ENCODE measurements at regions not wholly inside any gene's neighbourhood (a gene's known extent, or its start where the extent isn't known, plus 50 kb on each side); places are given as distances from the start of the nearest gene placed in this dataset.

DNA sequence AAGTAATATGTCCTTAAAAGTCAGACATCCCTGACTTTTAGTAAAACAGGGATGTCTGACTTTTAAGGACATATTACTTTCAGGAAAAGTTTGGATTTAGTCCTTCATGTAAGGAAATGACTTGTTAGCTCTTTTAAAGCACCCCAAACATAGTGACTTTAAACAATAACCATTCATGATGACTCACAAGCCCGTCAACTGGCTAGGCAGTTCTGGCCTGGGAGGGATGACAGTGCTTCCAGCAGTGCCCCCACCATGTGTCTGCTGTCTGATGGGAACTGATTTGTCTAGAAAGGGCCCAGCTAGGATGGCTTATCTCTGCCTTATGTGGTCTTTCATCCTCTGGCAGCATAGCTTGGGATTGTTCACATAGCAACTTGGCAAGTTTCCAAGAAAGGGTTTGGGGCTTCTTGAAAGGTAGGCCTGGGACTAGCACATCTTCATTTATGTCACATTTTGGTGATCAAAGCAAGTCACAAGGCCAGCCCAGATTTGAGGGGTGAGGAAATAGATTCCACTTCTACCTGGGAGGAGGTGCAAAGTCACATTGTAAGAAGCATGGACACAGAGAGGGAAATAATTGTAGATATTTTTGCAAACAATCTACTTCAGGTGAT lies 143.5 kb downstream of the C1orf94 start:
- intact Hi-C loops (cut with micrococcal nuclease), result no loop called here
- no peak overlapping the region for H3K27ac Mint-ChIP-seq (ENCODE audit: low read depth, unreplicated experiment)
- H3K27me3 Mint-ChIP-seq (ENCODE audit: insufficient read depth, unreplicated experiment), result no peaks in the 10 kb centered on the region
- peaks cover 38% of the 10 kb centered on the region for H3K9me3 Mint-ChIP-seq (ENCODE audit: unreplicated experiment)
- ChIA-PET CTCF (no interaction called here), POLR2A (no interaction called here)
- H3K4me3 Mint-ChIP-seq (ENCODE audit: unreplicated experiment), result no peak overlapping the region
- DNase-seq (ENCODE audit: unreplicated experiment), result peak; percentile 0
- BruUV-seq (replicated peaks), result no TSS peak
- no peaks in the 10 kb centered on the region for H3K36me3 Mint-ChIP-seq (ENCODE audit: insufficient read depth, unreplicated experiment)
- H3K4me1 Mint-ChIP-seq (ENCODE audit: insufficient read depth, unreplicated experiment), result no peaks in the 10 kb centered on the region
- TF ChIP-seq, protein P1, sequence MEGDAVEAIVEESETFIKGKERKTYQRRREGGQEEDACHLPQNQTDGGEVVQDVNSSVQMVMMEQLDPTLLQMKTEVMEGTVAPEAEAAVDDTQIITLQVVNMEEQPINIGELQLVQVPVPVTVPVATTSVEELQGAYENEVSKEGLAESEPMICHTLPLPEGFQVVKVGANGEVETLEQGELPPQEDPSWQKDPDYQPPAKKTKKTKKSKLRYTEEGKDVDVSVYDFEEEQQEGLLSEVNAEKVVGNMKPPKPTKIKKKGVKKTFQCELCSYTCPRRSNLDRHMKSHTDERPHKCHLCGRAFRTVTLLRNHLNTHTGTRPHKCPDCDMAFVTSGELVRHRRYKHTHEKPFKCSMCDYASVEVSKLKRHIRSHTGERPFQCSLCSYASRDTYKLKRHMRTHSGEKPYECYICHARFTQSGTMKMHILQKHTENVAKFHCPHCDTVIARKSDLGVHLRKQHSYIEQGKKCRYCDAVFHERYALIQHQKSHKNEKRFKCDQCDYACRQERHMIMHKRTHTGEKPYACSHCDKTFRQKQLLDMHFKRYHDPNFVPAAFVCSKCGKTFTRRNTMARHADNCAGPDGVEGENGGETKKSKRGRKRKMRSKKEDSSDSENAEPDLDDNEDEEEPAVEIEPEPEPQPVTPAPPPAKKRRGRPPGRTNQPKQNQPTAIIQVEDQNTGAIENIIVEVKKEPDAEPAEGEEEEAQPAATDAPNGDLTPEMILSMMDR (IDR thresholded peaks at IDR 0.05; ENCODE audit: unreplicated experiment), result no peak

DNA sequence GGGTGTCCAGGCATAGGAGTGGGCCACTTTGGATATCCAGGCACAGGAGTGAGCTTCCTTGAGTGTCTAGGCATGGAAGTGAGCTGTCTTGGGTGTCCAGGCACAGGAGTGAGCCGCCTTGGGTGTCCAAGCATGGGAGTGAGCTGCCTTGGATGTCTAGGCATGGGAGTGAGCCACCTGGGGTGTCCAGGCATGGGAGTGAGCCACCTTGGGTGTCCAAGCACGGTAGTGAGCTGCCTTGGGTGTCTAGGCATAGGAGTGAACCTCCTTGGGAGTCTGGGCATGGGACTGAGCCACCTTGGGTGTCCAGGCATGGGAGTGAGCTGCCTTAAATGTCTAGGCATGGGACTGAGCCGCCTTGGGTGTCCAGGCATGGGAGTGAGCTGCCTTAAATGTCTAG lies 146.3 kb downstream of the C1orf94 start:
- TF ChIP-seq, protein P1 (IDR thresholded peaks at IDR 0.05; ENCODE audit: unreplicated experiment), result no peak
- intact Hi-C loops (cut with micrococcal nuclease), result no loop called here
- H3K9me3 Mint-ChIP-seq (ENCODE audit: unreplicated experiment), result peaks cover 32% of the 10 kb centered on the region
- no peak overlapping the region for H3K4me3 Mint-ChIP-seq (ENCODE audit: unreplicated experiment)
- no peak overlapping the region for H3K27ac Mint-ChIP-seq (ENCODE audit: low read depth, unreplicated experiment)
- CTCF ChIA-PET, result no interaction called here
- no peaks in the 10 kb centered on the region for H3K27me3 Mint-ChIP-seq (ENCODE audit: insufficient read depth, unreplicated experiment)
- no peaks in the 10 kb centered on the region for H3K36me3 Mint-ChIP-seq (ENCODE audit: insufficient read depth, unreplicated experiment)
- no peak for DNase-seq (ENCODE audit: unreplicated experiment)
- POLR2A ChIA-PET, result no interaction called here
- no TSS peak for BruUV-seq (replicated peaks)
- H3K4me1 Mint-ChIP-seq (ENCODE audit: insufficient read depth, unreplicated experiment), result no peaks in the 10 kb centered on the region

DNA sequence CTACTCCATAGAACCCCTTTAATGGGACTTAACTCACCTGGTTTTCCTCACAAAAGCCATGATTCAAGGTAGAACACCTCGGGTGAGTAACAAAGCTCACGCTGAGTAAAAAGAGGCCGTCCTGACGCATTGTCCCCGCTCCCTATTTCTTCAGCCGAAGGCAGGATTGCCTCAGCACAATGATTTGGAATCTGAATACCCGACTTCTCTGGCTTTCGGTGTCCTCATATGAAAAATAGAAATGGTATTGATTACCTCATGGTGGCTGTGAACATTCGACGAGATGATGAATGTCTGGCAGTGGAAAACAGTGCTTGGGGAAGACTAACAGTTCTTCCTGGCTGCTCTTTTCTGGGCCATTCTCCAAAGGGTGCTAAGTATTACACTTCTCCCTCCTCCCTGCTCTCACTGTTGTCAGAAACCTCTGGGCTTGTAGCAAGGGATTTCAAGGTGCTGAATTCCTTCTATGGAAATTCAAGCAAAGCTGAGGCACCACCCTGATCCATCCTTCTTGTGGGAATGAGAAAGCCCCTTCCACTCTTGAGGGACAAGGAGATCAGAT lies 148.3 kb downstream of the C1orf94 start:
- no peaks in the 10 kb centered on the region for H3K27me3 Mint-ChIP-seq (ENCODE audit: insufficient read depth, unreplicated experiment)
- intact Hi-C loops (cut with micrococcal nuclease), result no loop called here
- no peaks in the 10 kb centered on the region for H3K36me3 Mint-ChIP-seq (ENCODE audit: insufficient read depth, unreplicated experiment)
- H3K27ac Mint-ChIP-seq (ENCODE audit: low read depth, unreplicated experiment), result no peak overlapping the region
- ChIA-PET POLR2A (no interaction called here), CTCF (interaction anchor here (1.6 kb wide), 1 partner anchor 211 kb away, joined by 7 read pairs; no protein-coding TSS in a partner anchor)
- H3K4me3 Mint-ChIP-seq (ENCODE audit: unreplicated experiment), result no peak overlapping the region
- H3K4me1 Mint-ChIP-seq (ENCODE audit: insufficient read depth, unreplicated experiment), result no peaks in the 10 kb centered on the region
- no TSS peak for BruUV-seq (replicated peaks)
- TF ChIP-seq, protein P1 (IDR thresholded peaks at IDR 0.05; ENCODE audit: unreplicated experiment), result no peak
- H3K9me3 Mint-ChIP-seq (ENCODE audit: unreplicated experiment), result peaks cover 18% of the 10 kb centered on the region
- DNase-seq (ENCODE audit: unreplicated experiment), result no peak

DNA sequence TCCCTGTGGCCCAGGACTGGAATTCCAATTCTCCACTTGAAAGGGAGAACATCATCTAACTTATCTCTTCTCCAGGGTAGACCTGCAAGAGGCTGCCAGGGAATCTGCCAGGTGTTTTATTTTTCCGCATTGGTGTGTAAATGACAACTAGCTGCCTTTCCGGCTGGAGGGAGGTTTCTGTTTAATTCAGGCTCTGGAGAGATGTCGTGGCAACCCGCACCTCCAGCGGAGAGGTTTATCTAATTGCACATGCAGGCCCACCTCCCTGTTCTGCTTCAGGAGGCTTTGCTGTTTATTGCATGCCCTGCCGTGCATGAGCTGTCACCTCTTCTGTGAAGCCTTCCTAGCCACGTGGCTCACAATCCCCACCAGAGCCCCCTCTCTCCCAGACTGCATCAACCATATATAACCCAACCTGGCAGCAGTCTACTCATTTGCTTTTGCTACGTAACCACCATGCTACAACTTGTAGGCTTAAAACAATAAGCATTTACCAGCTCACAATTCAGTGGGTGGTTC lies 151.6 kb downstream of the C1orf94 start:
- POLR2A ChIA-PET, result no interaction called here
- Mint-ChIP-seq H3K27me3 (ENCODE audit: insufficient read depth, unreplicated experiment) (no peaks in the 10 kb centered on the region), H3K4me3 (ENCODE audit: unreplicated experiment) (no peak overlapping the region), H3K4me1 (ENCODE audit: insufficient read depth, unreplicated experiment) (no peaks in the 10 kb centered on the region), H3K27ac (ENCODE audit: low read depth, unreplicated experiment) (no peak overlapping the region), H3K9me3 (ENCODE audit: unreplicated experiment) (peaks cover 10% of the 10 kb centered on the region), H3K36me3 (ENCODE audit: insufficient read depth, unreplicated experiment) (no peaks in the 10 kb centered on the region)
- CTCF ChIA-PET, result interaction anchor here (0.6 kb wide), 1 partner anchor 96 kb away, joined by 3 read pairs; no protein-coding TSS in a partner anchor
- TF ChIP-seq, protein P1 (IDR thresholded peaks at IDR 0.05; ENCODE audit: unreplicated experiment), result no peak
- intact Hi-C loops (cut with micrococcal nuclease), result no loop called here
- BruUV-seq (replicated peaks), result no TSS peak
- DNase-seq (ENCODE audit: unreplicated experiment), result no peak

Data from MCF 10A (cell line).